ENCODE measurements at regions not wholly inside any gene's neighbourhood (a gene's known extent, or its start where the extent isn't known, plus 50 kb on each side); places are given as distances from the start of the nearest gene placed in this dataset.

GRCh38 chr12:78324234-78324633 lies 493.5 kb downstream of the NAV3 start:
- TF ChIP-seq CTCF (IDR thresholded peaks at IDR 0.05) (no peak), POLR2AphosphoS5 (IDR thresholded peaks at IDR 0.05) (no peak), POLR2A (IDR thresholded peaks at IDR 0.05) (no peak)
